Colon (tissue), 2 donors: ENCODE measurements at regions not wholly inside any gene's neighbourhood (a gene's known extent, or its start where the extent isn't known, plus 50 kb on each side); places are given as distances from the start of the nearest gene placed in this dataset.

ENCODE experiments used
- FAIRE-seq: peaks from 2 replicates; lab custom pipeline; 2012; peaks lifted over from hg19 to GRCh38; lab: Jason Lieb, UNC
- donor health status: control.
- donor health status: control.

DNA sequence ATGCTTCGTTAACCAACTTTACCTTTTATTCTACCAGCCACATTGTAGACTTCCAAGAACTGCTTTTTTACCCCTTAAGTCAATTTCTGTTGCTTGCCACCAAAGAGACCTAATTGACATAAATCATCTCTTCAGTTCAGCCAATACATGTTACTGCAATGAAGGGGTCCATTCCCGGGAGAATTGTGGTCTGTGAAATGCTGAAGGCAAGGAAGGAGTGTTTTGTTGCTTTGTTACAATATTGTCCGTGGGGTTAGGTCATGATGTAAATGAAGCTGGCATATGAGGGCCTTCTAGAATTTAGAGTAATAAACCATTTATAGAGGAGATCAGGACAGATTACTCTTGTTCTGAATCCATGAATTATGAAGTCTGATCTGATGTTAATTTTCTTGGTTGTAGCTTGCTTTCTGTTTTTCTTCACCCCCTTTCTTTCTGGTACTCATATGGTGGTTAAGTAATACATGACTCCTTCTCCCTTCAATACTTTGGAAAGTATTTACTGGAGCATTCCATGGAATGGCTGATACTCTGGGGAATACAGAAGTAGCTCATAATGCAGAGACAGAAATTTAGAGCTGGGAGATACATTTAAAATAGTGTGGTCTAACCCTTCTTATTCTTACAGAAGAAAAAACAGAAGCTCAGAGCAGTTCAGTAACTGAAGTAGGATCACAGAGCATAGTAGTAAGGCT, 297.0 kb upstream of the CLINT1 start:
- FAIRE-seq = no peak

DNA sequence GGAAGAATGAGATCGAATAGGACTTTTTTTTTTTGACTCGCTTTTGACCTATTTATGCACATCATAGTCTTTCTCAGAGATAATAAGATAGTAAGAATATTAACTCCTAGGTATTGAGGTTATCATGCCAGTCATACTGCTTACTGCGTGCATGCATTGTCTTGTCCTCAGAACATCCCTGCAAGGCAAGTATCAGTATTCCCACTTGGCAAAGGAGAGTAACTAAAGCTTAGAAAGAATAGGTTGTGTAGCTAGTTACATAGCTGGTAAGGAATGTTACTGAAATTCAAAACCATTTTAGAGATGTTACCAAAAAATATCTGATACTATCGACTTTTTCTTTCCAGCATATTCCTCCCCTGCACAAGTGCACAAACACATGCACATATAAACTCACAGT, 296.1 kb upstream of the CLINT1 start:
- FAIRE-seq = no peak

DNA sequence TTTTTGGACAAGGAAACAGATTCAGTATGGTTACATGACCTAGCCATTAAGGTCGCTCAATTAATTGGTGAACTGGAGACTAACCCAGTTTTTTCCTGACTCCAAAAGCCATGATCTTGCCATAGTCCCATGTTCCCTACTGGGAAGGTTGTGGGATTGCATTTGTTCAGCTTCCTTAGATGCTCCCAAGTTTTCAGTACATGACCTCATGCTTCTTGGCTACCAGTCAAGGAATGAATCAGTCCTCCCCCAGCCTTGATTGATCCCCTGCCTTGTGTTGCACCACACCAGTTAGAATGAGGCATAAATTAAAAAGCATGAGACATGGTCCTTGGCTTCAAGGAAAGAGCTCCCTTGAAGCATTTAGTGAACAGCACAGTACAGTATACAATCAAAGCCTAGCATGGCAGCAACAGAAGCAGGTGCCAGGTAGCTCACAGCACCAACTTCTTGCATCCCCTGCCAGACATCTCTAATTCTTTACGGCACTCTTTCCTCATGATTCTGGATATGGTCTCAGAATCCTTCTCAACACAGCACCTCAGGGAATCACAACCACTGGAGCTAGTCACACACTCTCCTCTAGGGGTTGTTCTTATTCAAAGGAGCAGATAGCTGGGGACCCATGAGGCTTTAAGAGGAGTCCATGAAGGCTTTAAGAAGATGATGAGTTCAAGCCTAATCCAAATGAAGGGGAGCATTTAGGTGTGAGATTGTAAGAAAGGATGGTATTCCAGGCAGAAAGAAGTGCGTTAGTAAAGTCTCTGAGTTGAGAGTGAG, 295.5 kb upstream of the CLINT1 start:
- no peak for FAIRE-seq

DNA sequence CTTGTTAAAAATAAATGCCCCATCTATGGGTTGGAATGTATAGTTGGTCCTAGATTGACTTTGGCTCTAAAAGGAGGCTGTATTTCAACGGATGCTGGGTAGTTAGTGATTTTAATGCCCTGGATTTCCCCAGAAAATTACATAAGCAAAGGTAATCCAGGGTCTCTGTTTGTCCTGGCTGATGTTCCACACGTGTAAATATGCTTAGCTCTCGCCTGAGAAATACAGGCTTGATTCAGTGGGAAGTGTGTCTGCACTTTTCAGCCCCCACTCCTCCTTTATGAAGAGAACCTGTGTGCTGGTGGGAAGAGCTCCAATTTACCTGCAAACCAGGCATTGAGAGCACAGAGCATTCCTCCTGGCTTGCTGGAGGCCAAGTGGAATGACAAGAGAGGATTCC, 294.6 kb upstream of the CLINT1 start:
- no peak for FAIRE-seq

- FAIRE-seq = no peak
Observed at GRCh38 chr5:158152136-158152535, 293.2 kb upstream of the CLINT1 start.

- no peak for FAIRE-seq
Observed at GRCh38 chr5:158147227-158147626, 288.3 kb upstream of the CLINT1 start.

GRCh38 chr5:158145827-158146226, 286.9 kb upstream of the CLINT1 start:
- no peak for FAIRE-seq

GRCh38 chr5:158143081-158143480, 284.1 kb upstream of the CLINT1 start:
- no peak for FAIRE-seq

GRCh38 chr5:158142156-158142555, 283.2 kb upstream of the CLINT1 start:
- FAIRE-seq = no peak

DNA sequence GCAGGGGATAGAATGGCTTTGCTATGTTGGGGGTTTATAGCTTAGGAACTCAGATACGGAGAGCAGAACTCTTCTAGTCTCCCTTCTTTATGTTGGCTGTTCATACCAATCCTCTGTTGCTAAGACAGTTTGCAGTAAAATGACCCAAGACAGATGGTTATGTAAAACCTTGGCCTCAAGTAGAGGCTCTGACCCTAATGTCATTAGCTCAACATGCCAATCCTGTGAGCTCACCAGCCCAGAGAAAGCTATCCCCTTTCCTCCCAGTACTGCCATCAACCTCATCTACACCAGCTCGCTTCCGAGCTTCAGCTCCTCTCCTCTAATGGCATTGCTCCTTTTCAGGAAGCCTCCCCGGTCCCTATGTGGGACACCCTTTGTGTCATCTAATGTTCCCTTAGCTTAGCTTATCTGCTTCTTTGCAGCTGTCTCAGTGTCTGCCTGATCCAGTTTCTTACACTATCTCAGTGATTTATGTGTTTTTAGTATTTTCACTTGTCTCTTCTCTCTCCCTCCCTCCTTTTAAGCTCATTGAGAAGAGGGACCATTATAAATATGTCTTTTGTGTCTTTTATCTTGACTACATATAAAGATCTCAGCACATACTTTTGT, 281.3 kb upstream of the CLINT1 start:
- no peak for FAIRE-seq

DNA sequence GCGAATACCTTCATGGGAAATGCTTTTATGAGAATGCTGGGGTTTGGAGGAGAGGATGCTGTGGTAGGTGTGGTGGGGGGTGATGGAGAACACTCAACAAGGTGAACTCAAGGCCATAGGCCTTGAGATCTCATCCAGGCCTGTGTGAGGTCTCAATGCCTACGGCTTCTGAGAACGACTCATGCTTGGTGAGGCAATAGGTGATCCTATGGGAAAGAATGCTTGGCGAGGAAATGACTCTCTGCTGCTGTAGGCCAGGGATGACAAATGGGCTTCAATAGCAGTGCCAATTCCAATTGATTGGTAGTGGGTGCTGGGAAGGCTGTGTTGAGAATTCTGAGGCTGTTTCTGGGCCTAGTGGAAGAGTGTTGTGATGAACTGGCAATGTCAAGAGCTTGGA, 280.2 kb upstream of the CLINT1 start:
- FAIRE-seq = no peak

- no peak for FAIRE-seq
Observed at GRCh38 chr5:158135682-158136179, 276.8 kb upstream of the CLINT1 start.

DNA sequence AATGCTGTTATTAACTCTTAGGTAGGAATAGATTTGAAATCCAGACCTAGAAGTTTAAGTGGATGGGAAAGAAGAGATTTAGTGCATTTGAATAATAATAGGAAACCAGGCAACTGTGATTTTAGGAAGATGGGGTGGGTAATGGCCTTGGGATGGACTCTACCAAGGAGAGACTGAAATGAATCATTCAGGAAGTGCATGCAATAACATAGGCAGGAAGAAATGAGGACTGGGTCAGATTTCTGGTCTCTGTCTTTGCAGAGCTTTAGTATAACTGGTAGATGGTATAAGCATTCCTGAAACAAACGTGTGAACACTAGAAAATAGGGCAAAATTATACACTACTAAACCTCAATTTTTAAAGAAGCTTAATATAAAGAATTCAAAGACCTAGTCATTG, 274.4 kb upstream of the CLINT1 start:
- FAIRE-seq = no peak

- FAIRE-seq = no peak
Observed at GRCh38 chr5:158127536-158127935, 268.6 kb upstream of the CLINT1 start.

GRCh38 chr5:158126442-158127405, 267.8 kb upstream of the CLINT1 start:
- FAIRE-seq = no peak

DNA sequence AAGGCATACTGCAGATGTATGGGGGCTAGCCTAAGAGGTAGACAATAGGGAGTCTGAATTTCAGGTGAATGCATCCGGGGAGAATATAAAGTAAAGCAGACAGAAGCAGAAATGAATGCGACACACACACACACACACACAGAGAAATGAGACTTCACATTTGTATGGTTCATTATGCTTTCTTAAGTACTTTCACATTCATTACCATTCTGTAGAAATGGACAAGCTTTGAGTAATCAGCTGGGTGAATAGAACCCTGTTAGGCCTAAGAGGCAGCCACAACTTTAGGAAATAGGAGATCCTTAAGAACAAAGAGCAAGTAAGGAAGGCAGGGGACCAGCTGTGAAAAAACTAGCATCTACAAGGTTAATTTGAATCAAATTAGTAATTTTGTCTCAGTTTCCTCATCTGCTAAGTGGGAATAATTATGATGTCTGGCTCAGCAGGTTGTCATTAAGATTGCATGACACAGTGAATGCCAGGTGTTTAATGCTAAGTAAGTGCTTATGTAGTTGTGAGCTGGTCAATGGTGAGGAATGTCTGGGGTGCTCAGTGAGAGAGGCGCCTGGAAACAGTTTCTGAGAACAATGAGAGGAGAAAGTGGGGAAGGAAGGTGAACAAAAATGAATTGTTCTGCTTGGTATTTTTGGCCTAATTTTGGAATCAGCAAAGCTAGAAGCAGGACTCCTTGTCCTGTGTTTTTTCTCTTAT, 265.8 kb upstream of the CLINT1 start:
- no peak for FAIRE-seq

- no peak for FAIRE-seq
Observed at GRCh38 chr5:158123595-158123994, 264.6 kb upstream of the CLINT1 start.

DNA sequence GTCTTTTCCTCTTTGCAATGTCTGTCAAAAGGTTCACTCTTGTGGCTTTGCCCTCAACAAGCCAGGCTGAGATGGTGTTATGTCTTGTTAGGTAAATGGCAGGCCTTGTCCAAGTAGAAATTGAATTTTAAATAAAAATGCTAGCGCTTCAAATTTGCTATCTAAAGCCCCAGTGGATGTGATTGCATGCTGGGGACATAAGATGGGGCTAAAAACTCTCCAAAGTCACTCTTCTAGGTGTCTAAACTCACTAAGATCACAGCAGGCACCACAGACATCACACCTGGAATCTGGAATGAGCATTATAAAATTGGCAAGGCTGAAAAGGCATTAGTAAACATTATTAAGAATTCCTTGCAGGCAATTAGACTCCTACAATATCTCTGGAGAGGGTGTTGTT, 262.7 kb upstream of the CLINT1 start:
- no peak for FAIRE-seq

DNA sequence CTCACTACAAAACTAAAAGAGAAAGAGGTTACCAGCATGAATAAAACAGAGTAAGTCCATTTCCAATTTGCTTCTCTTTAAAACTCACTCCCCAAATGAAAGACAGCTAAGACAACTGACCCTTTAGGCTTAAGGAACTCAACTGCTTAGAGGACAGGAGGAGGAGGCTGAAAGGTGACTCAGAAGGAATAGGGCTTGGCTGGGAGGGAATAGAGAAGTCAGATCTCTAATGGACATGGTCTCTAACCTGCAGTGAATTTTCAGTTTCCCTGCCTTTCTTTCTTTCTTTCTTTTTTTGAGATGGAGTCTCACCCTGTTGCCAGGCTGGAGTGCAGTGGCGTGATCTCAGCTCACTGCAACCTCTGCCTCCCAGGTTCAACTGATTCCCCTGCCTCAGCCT, 261.8 kb upstream of the CLINT1 start:
- FAIRE-seq = no peak

- no peak for FAIRE-seq
Observed at GRCh38 chr5:158119961-158120723, 261.2 kb upstream of the CLINT1 start.
